ENCODE measurements at regions not wholly inside any gene's neighbourhood (a gene's known extent, or its start where the extent isn't known, plus 50 kb on each side); places are given as distances from the start of the nearest gene placed in this dataset.
"Not testable (repeated sequence)": the region's sequence is repeated elsewhere in the genome, so short reads cannot be mapped to it uniquely, and the experiment has no call there.

GRCh38 chr13:34381228-34381627 is 560.8 kb upstream of the NBEA start:
- Histone ChIP-seq H3K27me3 (ENCODE audit: control insufficient read depth in 1 of 2, insufficient read depth in 2 of 2, low read length in 2 of 2) (no peaks in the 10 kb centered on the region), H3K4me1 (ENCODE audit: control insufficient read depth in 2 of 2, insufficient read depth in 2 of 2, low read length in 1 of 2) (no peaks in the 10 kb centered on the region), H3K36me3 (ENCODE audit: control insufficient read depth in 2 of 2, insufficient read depth in 2 of 2, low read length in 1 of 2) (no peaks in the 10 kb centered on the region), H3K27ac (ENCODE audit: low read depth in 2 of 2, low read length in 1 of 2) (no peak overlapping the region), H3K9me3 (ENCODE audit: control insufficient read depth in 2 of 2, insufficient read depth in 1 of 2, low read depth in 1 of 2, low read length in 1 of 2) (no peaks in the 10 kb centered on the region), H3K4me3 (ENCODE audit: low read depth in 1 of 2, low read length in 2 of 2) (no peak overlapping the region)
- 91 to 93% methylated on average over 6 of the region's 6 CpGs for WGBS, 2 donors

- Histone ChIP-seq H3K4me1 (ENCODE audit: control insufficient read depth in 2 of 2, insufficient read depth in 2 of 2, low read length in 1 of 2) (no peaks in the 10 kb centered on the region), H3K27ac (ENCODE audit: low read depth in 2 of 2, low read length in 1 of 2) (no peak overlapping the region), H3K27me3 (ENCODE audit: control insufficient read depth in 1 of 2, insufficient read depth in 2 of 2, low read length in 2 of 2) (no peaks in the 10 kb centered on the region), H3K9me3 (ENCODE audit: control insufficient read depth in 2 of 2, insufficient read depth in 1 of 2, low read depth in 1 of 2, low read length in 1 of 2) (no peaks in the 10 kb centered on the region), H3K4me3 (ENCODE audit: low read depth in 1 of 2, low read length in 2 of 2) (no peak overlapping the region), H3K36me3 (ENCODE audit: control insufficient read depth in 2 of 2, insufficient read depth in 2 of 2, low read length in 1 of 2) (no peaks in the 10 kb centered on the region)
- WGBS, 2 donors, result 61 to 67% methylated on average over 3 of the region's 3 CpGs
These were observed 558.3 kb upstream of the NBEA start for GRCh38 chr13:34383728-34384127.

- H3K9me3 ChIP-seq (ENCODE audit: control insufficient read depth in 2 of 2, insufficient read depth in 1 of 2, low read depth in 1 of 2, low read length in 1 of 2); H3K27me3 ChIP-seq (ENCODE audit: control insufficient read depth in 1 of 2, insufficient read depth in 2 of 2, low read length in 2 of 2); H3K27ac ChIP-seq (ENCODE audit: low read depth in 2 of 2, low read length in 1 of 2); H3K36me3 ChIP-seq (ENCODE audit: control insufficient read depth in 2 of 2, insufficient read depth in 2 of 2, low read length in 1 of 2); H3K4me3 ChIP-seq (ENCODE audit: low read depth in 1 of 2, low read length in 2 of 2); H3K4me1 ChIP-seq (ENCODE audit: control insufficient read depth in 2 of 2, insufficient read depth in 2 of 2, low read length in 1 of 2): not testable (repeated sequence)
These were observed 555.8 kb upstream of the NBEA start for GRCh38 chr13:34386229-34386628.

- Histone ChIP-seq H3K4me1 (ENCODE audit: control insufficient read depth in 2 of 2, insufficient read depth in 2 of 2, low read length in 1 of 2) (no peaks in the 10 kb centered on the region), H3K9me3 (ENCODE audit: control insufficient read depth in 2 of 2, insufficient read depth in 1 of 2, low read depth in 1 of 2, low read length in 1 of 2) (no peaks in the 10 kb centered on the region), H3K36me3 (ENCODE audit: control insufficient read depth in 2 of 2, insufficient read depth in 2 of 2, low read length in 1 of 2) (no peaks in the 10 kb centered on the region), H3K4me3 (ENCODE audit: low read depth in 1 of 2, low read length in 2 of 2) (no peak overlapping the region), H3K27me3 (ENCODE audit: control insufficient read depth in 1 of 2, insufficient read depth in 2 of 2, low read length in 2 of 2) (no peaks in the 10 kb centered on the region), H3K27ac (ENCODE audit: low read depth in 2 of 2, low read length in 1 of 2) (no peak overlapping the region)
- WGBS, 2 donors, result 91 to 92% methylated on average over 2 of the region's 2 CpGs
These were observed 551.0 kb upstream of the NBEA start for GRCh38 chr13:34391076-34391475.

GRCh38 chr13:34401696-34402095 is 540.4 kb upstream of the NBEA start:
- H3K36me3 ChIP-seq (ENCODE audit: control insufficient read depth in 2 of 2, insufficient read depth in 2 of 2, low read length in 1 of 2), result no peaks in the 10 kb centered on the region
- no peaks in the 10 kb centered on the region for H3K9me3 ChIP-seq (ENCODE audit: control insufficient read depth in 2 of 2, insufficient read depth in 1 of 2, low read depth in 1 of 2, low read length in 1 of 2)
- H3K27me3 ChIP-seq (ENCODE audit: control insufficient read depth in 1 of 2, insufficient read depth in 2 of 2, low read length in 2 of 2), result no peaks in the 10 kb centered on the region
- H3K27ac ChIP-seq (ENCODE audit: low read depth in 2 of 2, low read length in 1 of 2), result no peak overlapping the region
- no peaks in the 10 kb centered on the region for H3K4me1 ChIP-seq (ENCODE audit: control insufficient read depth in 2 of 2, insufficient read depth in 2 of 2, low read length in 1 of 2)
- no peak overlapping the region for H3K4me3 ChIP-seq (ENCODE audit: low read depth in 1 of 2, low read length in 2 of 2)
- WGBS, 2 donors, result 80 to 88% methylated on average over 1 of the region's 1 CpG

GRCh38 chr13:34405410-34406181 is 536.5 kb upstream of the NBEA start:
- 80 to 81% methylated on average over 4 of the region's 4 CpGs for WGBS, 2 donors
- Histone ChIP-seq H3K4me1 (ENCODE audit: control insufficient read depth in 2 of 2, insufficient read depth in 2 of 2, low read length in 1 of 2) (no peaks in the 10 kb centered on the region), H3K36me3 (ENCODE audit: control insufficient read depth in 2 of 2, insufficient read depth in 2 of 2, low read length in 1 of 2) (no peaks in the 10 kb centered on the region), H3K9me3 (ENCODE audit: control insufficient read depth in 2 of 2, insufficient read depth in 1 of 2, low read depth in 1 of 2, low read length in 1 of 2) (peaks cover 0 to 2% of the 10 kb centered on the region in 2 donors), H3K27ac (ENCODE audit: low read depth in 2 of 2, low read length in 1 of 2) (no peak overlapping the region), H3K27me3 (ENCODE audit: control insufficient read depth in 1 of 2, insufficient read depth in 2 of 2, low read length in 2 of 2) (no peaks in the 10 kb centered on the region), H3K4me3 (ENCODE audit: low read depth in 1 of 2, low read length in 2 of 2) (no peak overlapping the region)

- peaks cover 0 to 2% of the 10 kb centered on the region in 2 donors for H3K9me3 ChIP-seq (ENCODE audit: control insufficient read depth in 2 of 2, insufficient read depth in 1 of 2, low read depth in 1 of 2, low read length in 1 of 2)
- WGBS, 2 donors, result 81 to 87% methylated on average over 2 of the region's 2 CpGs
- no peak overlapping the region for H3K4me3 ChIP-seq (ENCODE audit: low read depth in 1 of 2, low read length in 2 of 2)
- H3K27ac ChIP-seq (ENCODE audit: low read depth in 2 of 2, low read length in 1 of 2), result no peak overlapping the region
- no peaks in the 10 kb centered on the region for H3K27me3 ChIP-seq (ENCODE audit: control insufficient read depth in 1 of 2, insufficient read depth in 2 of 2, low read length in 2 of 2)
- no peaks in the 10 kb centered on the region for H3K36me3 ChIP-seq (ENCODE audit: control insufficient read depth in 2 of 2, insufficient read depth in 2 of 2, low read length in 1 of 2)
- peaks cover 0 to 2% of the 10 kb centered on the region in 2 donors for H3K4me1 ChIP-seq (ENCODE audit: control insufficient read depth in 2 of 2, insufficient read depth in 2 of 2, low read length in 1 of 2)
These were observed 533.4 kb upstream of the NBEA start for GRCh38 chr13:34408640-34409039.

GRCh38 chr13:34409496-34410182 is 532.4 kb upstream of the NBEA start:
- H3K27me3 ChIP-seq (ENCODE audit: control insufficient read depth in 1 of 2, insufficient read depth in 2 of 2, low read length in 2 of 2), result no peaks in the 10 kb centered on the region
- H3K36me3 ChIP-seq (ENCODE audit: control insufficient read depth in 2 of 2, insufficient read depth in 2 of 2, low read length in 1 of 2), result no peaks in the 10 kb centered on the region
- H3K9me3 ChIP-seq (ENCODE audit: control insufficient read depth in 2 of 2, insufficient read depth in 1 of 2, low read depth in 1 of 2, low read length in 1 of 2), result peaks cover 0 to 2% of the 10 kb centered on the region in 2 donors
- WGBS, 2 donors, result 54 to 62% methylated on average over 7 of the region's 7 CpGs
- no peak overlapping the region for H3K4me3 ChIP-seq (ENCODE audit: low read depth in 1 of 2, low read length in 2 of 2)
- no peak overlapping the region for H3K27ac ChIP-seq (ENCODE audit: low read depth in 2 of 2, low read length in 1 of 2)
- peaks cover 0 to 2% of the 10 kb centered on the region in 2 donors for H3K4me1 ChIP-seq (ENCODE audit: control insufficient read depth in 2 of 2, insufficient read depth in 2 of 2, low read length in 1 of 2)

GRCh38 chr13:34410678-34411077 is 531.4 kb upstream of the NBEA start:
- Histone ChIP-seq H3K4me3 (ENCODE audit: low read depth in 1 of 2, low read length in 2 of 2) (no peak overlapping the region), H3K27ac (ENCODE audit: low read depth in 2 of 2, low read length in 1 of 2) (no peak overlapping the region), H3K4me1 (ENCODE audit: control insufficient read depth in 2 of 2, insufficient read depth in 2 of 2, low read length in 1 of 2) (peaks cover 0 to 2% of the 10 kb centered on the region in 2 donors), H3K9me3 (ENCODE audit: control insufficient read depth in 2 of 2, insufficient read depth in 1 of 2, low read depth in 1 of 2, low read length in 1 of 2) (peaks cover 0 to 2% of the 10 kb centered on the region in 2 donors), H3K36me3 (ENCODE audit: control insufficient read depth in 2 of 2, insufficient read depth in 2 of 2, low read length in 1 of 2) (no peaks in the 10 kb centered on the region), H3K27me3 (ENCODE audit: control insufficient read depth in 1 of 2, insufficient read depth in 2 of 2, low read length in 2 of 2) (no peaks in the 10 kb centered on the region)
- 75 to 78% methylated on average over 4 of the region's 4 CpGs for whole genome bisulfite sequencing, 2 donors

- Histone ChIP-seq H3K36me3 (ENCODE audit: control insufficient read depth in 2 of 2, insufficient read depth in 2 of 2, low read length in 1 of 2) (no peaks in the 10 kb centered on the region), H3K9me3 (ENCODE audit: control insufficient read depth in 2 of 2, insufficient read depth in 1 of 2, low read depth in 1 of 2, low read length in 1 of 2) (peaks cover 0 to 2% of the 10 kb centered on the region in 2 donors), H3K27ac (ENCODE audit: low read depth in 2 of 2, low read length in 1 of 2) (no peak overlapping the region), H3K4me1 (ENCODE audit: control insufficient read depth in 2 of 2, insufficient read depth in 2 of 2, low read length in 1 of 2) (peaks cover 0 to 2% of the 10 kb centered on the region in 2 donors), H3K27me3 (ENCODE audit: control insufficient read depth in 1 of 2, insufficient read depth in 2 of 2, low read length in 2 of 2) (no peaks in the 10 kb centered on the region), H3K4me3 (ENCODE audit: low read depth in 1 of 2, low read length in 2 of 2) (no peak overlapping the region)
- 84 to 93% methylated on average over 1 of the region's 1 CpG for WGBS, 2 donors
These were observed 530.9 kb upstream of the NBEA start for GRCh38 chr13:34411177-34411576.
